Psoas muscle (tissue), 7 donors: ENCODE measurements at regions not wholly inside any gene's neighbourhood (a gene's known extent, or its start where the extent isn't known, plus 50 kb on each side); places are given as distances from the start of the nearest gene placed in this dataset.
A peak's percentile ranks its signal among the peaks of the same experiment; 100 is the strongest.

Source experiments
- ATAC-seq, 4 donors: fragments of 200-7000 bp; cut with Tn5 transposase; one replicate each; pipeline ENCODE4 v1.9.1; 2020; ENCODE audit warnings: moderate library complexity in 3 of 4, mild to moderate bottlenecking in 2 of 4
- DNase-seq, 2 donors: peaks; one replicate each; pipeline ENCODE4 v3.0.0-alpha.2; 2020
- H3K27ac ChIP-seq: fragments of 200-600 bp; one replicate; pipeline ENCODE4 v1.8.0; 2022
- H3K27me3 ChIP-seq, 3 donors: fragments of 200-600 bp in 1 of 3; one replicate each; pipeline versions ENCODE4 v1.6.1 to v1.8.0; 2013 to 2022; ENCODE audit warnings: low read length in 2 of 3, mild to moderate bottlenecking in 2 of 3, moderate library complexity in 1 of 3; ENCODE audit not compliant: insufficient read depth in 3 of 3
- H3K36me3 ChIP-seq, 2 donors: fragments of 200-600 bp in 1 of 2; one replicate each; pipeline versions ENCODE4 v1.6.1 to v1.8.0; 2013 to 2022; ENCODE audit warnings: low read depth in 1 of 2, mild to moderate bottlenecking in 1 of 2, moderate library complexity in 1 of 2; ENCODE audit not compliant: insufficient read depth in 1 of 2
- H3K4me1 ChIP-seq: fragments of 200-600 bp; one replicate; pipeline ENCODE4 v1.8.0; 2022
- H3K4me3 ChIP-seq: fragments of 200-600 bp; one replicate; pipeline ENCODE4 v1.8.0; 2022; ENCODE audit warnings: mild to moderate bottlenecking
- H3K9me3 ChIP-seq: fragments of 200-600 bp; one replicate; pipeline ENCODE4 v1.8.0; 2022
- CTCF ChIP-seq: fragments of 200-600 bp; IDR thresholded peaks from one replicate; pipeline ENCODE4 v1.8.0; 2022; ENCODE audit warnings: antibody characterized with exemption
- WGBS, 3 donors: extraction: QIAGEN DNeasy Blood & Tissue Kit; methylation state at CpG; one replicate each; pipeline versions ENCODE4 v1.1.6 to v1.1.7; 2013; 5-methylcytosine and 5-hydroxymethylcytosine counted together
- intact Hi-C, 2 donors: fragments of 100-400 bp; cut with DNase I; formaldehyde crosslinking; loops; one replicate each; pipeline versions ENCODE4 v1.11.0 to v1.14.2; 2022
- donor health status: healthy with polysubstance abuse.
- donor health status: DM: no; HTN: no; CAD: no; lungs with moderate emphysema.
- donor health status: Bipolar disorder and iron deficiency.
- donor health status: healthy.
- donor health status: DM: yes; HTN: yes; CAD: no.
- donor health status: DM: no; HTN: no; CAD: no.
- donor health status: DM: yes; HTN: yes; CAD: no.

GRCh38 chr6:6390849-6391602 is 70.6 kb upstream of the F13A1 start:
- Histone ChIP-seq H3K27ac (no peak overlapping the region), H3K9me3 (no peaks in the 10 kb centered on the region), H3K27me3 (no peaks in the 10 kb centered on the region), H3K4me1 (no peaks in the 10 kb centered on the region), H3K36me3 (no peaks in the 10 kb centered on the region), H3K4me3 (no peak overlapping the region)
- 49 to 64% (median 52%) methylated on average over 7 of the region's 7 CpGs for WGBS, 3 donors
- intact Hi-C loops: no loop called here
- no peak for TF ChIP-seq CTCF
- DNase-seq (no peak), ATAC-seq (no peak)

- no peak for ATAC-seq
- Histone ChIP-seq H3K9me3 (no peaks in the 10 kb centered on the region), H3K27me3 (no peaks in the 10 kb centered on the region), H3K27ac (no peak overlapping the region), H3K36me3 (no peaks in the 10 kb centered on the region), H3K4me3 (no peak overlapping the region), H3K4me1 (no peaks in the 10 kb centered on the region)
- no peak for DNase-seq
- no peak for TF ChIP-seq CTCF
- 79 to 87% (median 85%) methylated on average over 7 of the region's 7 CpGs for WGBS, 3 donors
- intact Hi-C loops: no loop called here
Observed at GRCh38 chr6:6392214-6393068, 72.0 kb upstream of the F13A1 start.

- TF ChIP-seq CTCF: no peak
- ATAC-seq (no peak), DNase-seq (no peak)
- Histone ChIP-seq H3K9me3 (no peaks in the 10 kb centered on the region), H3K27me3 (no peaks in the 10 kb centered on the region), H3K4me3 (no peak overlapping the region), H3K27ac (no peak overlapping the region), H3K4me1 (no peaks in the 10 kb centered on the region), H3K36me3 (no peaks in the 10 kb centered on the region)
- intact Hi-C loops: no loop called here
- 80 to 83% (median 81%) methylated on average over 6 of the region's 6 CpGs for WGBS, 3 donors
Observed at GRCh38 chr6:6393069-6393529, 72.6 kb upstream of the F13A1 start.

GRCh38 chr6:6395581-6396197 is 75.2 kb upstream of the F13A1 start:
- ATAC-seq: peak in 1 of 4 donors; percentile 51
- WGBS, 3 donors: 37 to 64% (median 40%) methylated on average over 5 of the region's 5 CpGs
- Histone ChIP-seq H3K36me3 (no peaks in the 10 kb centered on the region), H3K4me3 (no peak overlapping the region), H3K9me3 (no peaks in the 10 kb centered on the region), H3K27me3 (no peaks in the 10 kb centered on the region), H3K4me1 (no peaks in the 10 kb centered on the region), H3K27ac (no peak overlapping the region)
- intact Hi-C loops: no loop called here
- TF ChIP-seq CTCF: no peak
- no peak for DNase-seq
